CD14-positive monocyte (primary cell): ENCODE measurements at regions not wholly inside any gene's neighbourhood (a gene's known extent, or its start where the extent isn't known, plus 50 kb on each side); places are given as distances from the start of the nearest gene placed in this dataset.

Experiments
- DNase-seq, 3 donors: peaks; one replicate each; pipeline ENCODE4 v3.0.0-alpha.2; 2011 to 2022
- H2AFZ ChIP-seq: 2 replicates; pipeline ENCODE4 v1.6.0; 2012; ENCODE audit warnings: mild to moderate bottlenecking, low read depth, low read length, inconsistent platforms; ENCODE audit not compliant: insufficient read depth, poor library complexity, severe bottlenecking
- H3K27ac ChIP-seq, 2 donors: 1 replicate in 1 of 2; 2 replicates in 1 of 2; pipeline ENCODE4 v1.5.1; 2012 to 2013; ENCODE audit warnings: low read length in 2 of 2, control low read depth in 1 of 2, inconsistent platforms in 1 of 2, low read depth in 1 of 2, mild to moderate bottlenecking in 1 of 2
- H3K27me3 ChIP-seq, 2 donors: one replicate each; pipeline versions ENCODE4 v1.6.0 to v1.6.1; 2011 to 2013; ENCODE audit warnings: low read length in 2 of 2; ENCODE audit not compliant: control insufficient read depth in 2 of 2, insufficient read depth in 2 of 2
- H3K36me3 ChIP-seq, 2 donors: replicated peaks in 1 of 2; 1 replicate in 1 of 2; 2 replicates in 1 of 2; pipeline versions ENCODE4 v1.5.1 to v1.6.1; 2012 to 2013; ENCODE audit warnings: low read length in 2 of 2, control low read depth in 1 of 2, inconsistent platforms in 1 of 2, mild to moderate bottlenecking in 1 of 2; ENCODE audit not compliant: insufficient read depth in 2 of 2, control insufficient read depth in 1 of 2
- H3K4me1 ChIP-seq, 2 donors: 1 replicate in 1 of 2; 2 replicates in 1 of 2; pipeline versions ENCODE4 v1.5.1 to v1.6.1; 2012 to 2013; ENCODE audit warnings: low read length in 2 of 2, control low read depth in 1 of 2, inconsistent platforms in 1 of 2, mild to moderate bottlenecking in 1 of 2, moderate library complexity in 1 of 2; ENCODE audit not compliant: insufficient read depth in 2 of 2, control insufficient read depth in 1 of 2
- H3K4me2 ChIP-seq: replicated peaks from 2 replicates; pipeline ENCODE3; 2012; ENCODE audit warnings: low read length, moderate library complexity, mild to moderate bottlenecking; ENCODE audit not compliant: poor library complexity, severe bottlenecking; ENCODE audit errors: extremely low read depth
- H3K4me3 ChIP-seq, 3 experiments: fragments of 200-600 bp in 1 of 3; sonication (generic) in 1 of 3; replicated peaks in 1 of 3; 1 replicate in 2 of 3; 2 replicates in 1 of 3; pipeline ENCODE4 v1.5.1; 2011 to 2013; ENCODE audit warnings: low read length in 3 of 3, mild to moderate bottlenecking in 3 of 3, control low read depth in 2 of 3, low read depth in 2 of 3, inconsistent platforms in 1 of 3, moderate library complexity in 1 of 3
- H3K79me2 ChIP-seq: 2 replicates; pipeline ENCODE4 v1.6.0; 2012; ENCODE audit warnings: mild to moderate bottlenecking, control low read depth, inconsistent platforms, low read length, moderate library complexity; ENCODE audit not compliant: insufficient read depth
- H3K9ac ChIP-seq: 2 replicates; pipeline ENCODE4 v1.6.0; 2017; ENCODE audit warnings: low read length, mild to moderate bottlenecking; ENCODE audit not compliant: insufficient read depth, poor library complexity, severe bottlenecking
- H3K9me3 ChIP-seq, 2 donors: replicated peaks in 1 of 2; 1 replicate in 1 of 2; 2 replicates in 1 of 2; pipeline versions ENCODE4 v1.5.1 to v1.6.1; 2012 to 2013; ENCODE audit warnings: low read length in 2 of 2, control low read depth in 1 of 2; ENCODE audit not compliant: control insufficient read depth in 1 of 2, insufficient read depth in 1 of 2
- H4K20me1 ChIP-seq: 2 replicates; pipeline ENCODE4 v1.6.0; 2012; ENCODE audit warnings: mild to moderate bottlenecking, low read length, control low read depth, moderate library complexity; ENCODE audit not compliant: insufficient read depth
- H3K27ac Mint-ChIP-seq, 7 donors: one replicate each; pipeline ENCODE4 v1.8.0; 2020; ENCODE audit warnings: mild to moderate bottlenecking in 7 of 7, mixed read lengths in 7 of 7, moderate library complexity in 6 of 7, inconsistent platforms in 2 of 7
- H3K27me3 Mint-ChIP-seq, 3 donors: one replicate each; pipeline ENCODE4 v1.8.0; 2021 to 2022; ENCODE audit warnings: low read depth in 3 of 3, mild to moderate bottlenecking in 3 of 3, mixed read lengths in 3 of 3, moderate library complexity in 3 of 3, inconsistent platforms in 1 of 3
- H3K36me3 Mint-ChIP-seq, 2 donors: one replicate each; pipeline ENCODE4 v1.8.0; 2020; ENCODE audit warnings: mixed read lengths in 2 of 2, inconsistent platforms in 1 of 2, mild to moderate bottlenecking in 1 of 2
- H3K4me1 Mint-ChIP-seq: one replicate; pipeline ENCODE4 v1.8.0; 2020; ENCODE audit warnings: mild to moderate bottlenecking, mixed read lengths
- H3K4me3 Mint-ChIP-seq, 2 donors: one replicate each; pipeline ENCODE4 v1.8.0; 2020; ENCODE audit warnings: mild to moderate bottlenecking in 2 of 2, mixed read lengths in 2 of 2, moderate library complexity in 1 of 2
- H3K9me3 Mint-ChIP-seq, 7 donors: one replicate each; pipeline ENCODE4 v1.8.0; 2020 to 2022; ENCODE audit warnings: mixed read lengths in 7 of 7, mild to moderate bottlenecking in 6 of 7, moderate library complexity in 6 of 7, inconsistent platforms in 2 of 7
- WGBS: methylation state at CpG from one replicate; pipeline ENCODE4 v1.1.5; 2013; ENCODE audit warnings: missing lambda C conversion rate; ENCODE audit not compliant: insufficient coverage; 5-methylcytosine and 5-hydroxymethylcytosine counted together
- intact Hi-C, 2 donors: fragments of 100-400 bp; cut with micrococcal nuclease; formaldehyde crosslinking; loops; one replicate each; pipeline versions ENCODE4 v1.15.0 to v1.15.1; 2023
- TF ChIP-seq, protein P1 (sequence below): fragments of 200-600 bp; IDR thresholded peaks from one replicate; pipeline ENCODE4 v1.8.0; 2022; ENCODE audit warnings: antibody characterized with exemption, mild to moderate bottlenecking

DNA sequence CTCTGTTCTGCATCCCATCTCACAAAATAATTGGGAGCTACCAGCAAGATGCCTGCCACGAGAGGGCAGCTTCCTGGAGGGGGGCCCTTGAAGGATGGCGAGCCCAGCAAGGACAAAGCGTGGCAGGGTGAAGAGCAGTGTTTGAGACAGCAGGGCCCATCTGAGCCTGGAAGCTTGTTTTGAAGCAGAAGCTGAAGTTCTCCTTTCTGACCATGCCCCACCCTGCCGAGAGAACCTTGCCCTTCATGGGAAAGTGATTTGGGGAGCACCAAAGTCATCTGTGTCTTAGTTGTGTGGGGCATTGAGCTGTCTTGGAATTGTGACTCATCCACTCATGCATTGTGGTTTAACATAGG is 216.3 kb downstream of the BCL11A start:
- peaks cover 6 to 7% of the 10 kb centered on the region in 2 donors for H3K36me3 Mint-ChIP-seq
- Histone ChIP-seq H3K27ac (peak overlapping the region; percentile 56 to 83), H3K9me3 (no peaks in the 10 kb centered on the region), H3K4me3 (peak overlapping the region in 1 of 3 experiments; percentile 51), H3K9ac (peak overlapping the region; percentile 19), H4K20me1 (no peaks in the 10 kb centered on the region), H3K36me3 (no peaks in the 10 kb centered on the region), H3K27me3 (no peaks in the 10 kb centered on the region), H3K4me1 (peaks cover 45 to 48% of the 10 kb centered on the region in 2 donors), H3K79me2 (no peaks in the 10 kb centered on the region), H2AFZ (peak overlapping the region; percentile 65), H3K4me2 (peak overlapping the region; percentile 46)
- peak; percentile 70 to 80 (median 70) for DNase-seq
- intact Hi-C loops: no loop called here
- 0% methylated on average over 2 of the region's 4 CpGs for WGBS
- H3K4me1 Mint-ChIP-seq: peaks cover 55% of the 10 kb centered on the region
- H3K4me3 Mint-ChIP-seq: peak overlapping the region in 1 of 2 donors; percentile 69
- TF ChIP-seq, protein P1, sequence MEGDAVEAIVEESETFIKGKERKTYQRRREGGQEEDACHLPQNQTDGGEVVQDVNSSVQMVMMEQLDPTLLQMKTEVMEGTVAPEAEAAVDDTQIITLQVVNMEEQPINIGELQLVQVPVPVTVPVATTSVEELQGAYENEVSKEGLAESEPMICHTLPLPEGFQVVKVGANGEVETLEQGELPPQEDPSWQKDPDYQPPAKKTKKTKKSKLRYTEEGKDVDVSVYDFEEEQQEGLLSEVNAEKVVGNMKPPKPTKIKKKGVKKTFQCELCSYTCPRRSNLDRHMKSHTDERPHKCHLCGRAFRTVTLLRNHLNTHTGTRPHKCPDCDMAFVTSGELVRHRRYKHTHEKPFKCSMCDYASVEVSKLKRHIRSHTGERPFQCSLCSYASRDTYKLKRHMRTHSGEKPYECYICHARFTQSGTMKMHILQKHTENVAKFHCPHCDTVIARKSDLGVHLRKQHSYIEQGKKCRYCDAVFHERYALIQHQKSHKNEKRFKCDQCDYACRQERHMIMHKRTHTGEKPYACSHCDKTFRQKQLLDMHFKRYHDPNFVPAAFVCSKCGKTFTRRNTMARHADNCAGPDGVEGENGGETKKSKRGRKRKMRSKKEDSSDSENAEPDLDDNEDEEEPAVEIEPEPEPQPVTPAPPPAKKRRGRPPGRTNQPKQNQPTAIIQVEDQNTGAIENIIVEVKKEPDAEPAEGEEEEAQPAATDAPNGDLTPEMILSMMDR: no peak
- H3K27ac Mint-ChIP-seq: peak overlapping the region; percentile 53 to 88 (median 79)
- H3K27me3 Mint-ChIP-seq: no peaks in the 10 kb centered on the region
- H3K9me3 Mint-ChIP-seq: peaks cover 0 to 8% (median 0%) of the 10 kb centered on the region in 7 donors

DNA sequence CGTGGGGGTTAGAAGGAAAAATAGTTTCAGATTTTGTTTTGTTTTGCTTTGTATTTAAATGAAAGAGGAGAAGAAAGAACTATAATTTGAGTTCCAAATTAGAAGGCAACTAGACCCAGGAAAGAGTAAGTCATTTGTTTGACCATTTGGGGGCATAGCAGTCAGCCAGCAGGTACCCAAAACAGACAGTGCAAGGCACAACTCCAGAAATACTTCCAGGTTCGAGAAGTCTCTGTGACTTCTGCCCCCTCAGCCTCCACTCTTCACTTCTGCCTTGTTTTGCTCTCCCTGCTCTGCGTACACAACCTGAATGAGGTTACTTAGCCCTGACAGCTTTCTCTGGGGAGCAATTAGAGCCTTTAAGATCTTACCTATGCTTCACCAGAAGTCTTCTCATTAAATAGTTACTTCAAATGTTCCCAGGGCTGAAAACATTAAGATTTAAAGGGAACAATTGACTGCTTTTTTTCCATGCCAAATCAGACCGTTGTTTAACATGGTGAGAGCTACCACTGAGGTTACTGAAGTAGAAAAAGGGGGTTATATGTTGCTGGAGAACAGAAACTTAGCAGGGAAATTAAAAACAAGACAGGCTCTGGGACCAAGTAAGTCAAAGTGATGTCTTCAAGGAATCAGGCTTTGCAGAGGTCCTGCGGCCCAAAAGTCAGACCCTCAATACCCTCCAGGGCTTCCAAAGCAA is 216.9 kb downstream of the BCL11A start:
- H3K27me3 Mint-ChIP-seq: no peaks in the 10 kb centered on the region
- peaks cover 0 to 8% (median 0%) of the 10 kb centered on the region in 7 donors for H3K9me3 Mint-ChIP-seq
- H3K9ac ChIP-seq: peak overlapping the region; percentile 19
- intact Hi-C loops: no loop called here
- peak overlapping the region; percentile 65 for H2AFZ ChIP-seq
- H3K36me3 ChIP-seq: no peaks in the 10 kb centered on the region
- H3K4me2 ChIP-seq: peak overlapping the region; percentile 46
- H3K4me3 Mint-ChIP-seq: peak overlapping the region in 1 of 2 donors; percentile 37
- H3K27ac ChIP-seq: peak overlapping the region; percentile 56 to 83
- no peaks in the 10 kb centered on the region for H3K27me3 ChIP-seq
- no peak for DNase-seq
- H4K20me1 ChIP-seq: no peaks in the 10 kb centered on the region
- H3K4me1 Mint-ChIP-seq: peaks cover 55% of the 10 kb centered on the region
- H3K27ac Mint-ChIP-seq: peak overlapping the region; percentile 43 to 88 (median 79)
- H3K36me3 Mint-ChIP-seq: peaks cover 6 to 7% of the 10 kb centered on the region in 2 donors
- 55% methylated on average over 4 of the region's 5 CpGs for WGBS
- no peaks in the 10 kb centered on the region for H3K79me2 ChIP-seq
- TF ChIP-seq, protein P1: no peak
- H3K9me3 ChIP-seq: no peaks in the 10 kb centered on the region
- peak overlapping the region in 1 of 3 experiments; percentile 51 for H3K4me3 ChIP-seq
- H3K4me1 ChIP-seq: peaks cover 45 to 48% of the 10 kb centered on the region in 2 donors
